HEK293 (cell line): ENCODE measurements at regions not wholly inside any gene's neighbourhood (a gene's known extent, or its start where the extent isn't known, plus 50 kb on each side); places are given as distances from the start of the nearest gene placed in this dataset.
A peak's percentile ranks its signal among the peaks of the same experiment; 100 is the strongest.
"Not testable (repeated sequence)": the region's sequence is repeated elsewhere in the genome, so short reads cannot be mapped to it uniquely, and the experiment has no call there.

Experiments
- CTCF ChIA-PET: fragments of 350-600 bp; formaldehyde crosslinking; extraction: SDS; loops from one replicate; lab custom pipeline; 2021; ENCODE audit warnings: antibody characterized with exemption; lab: Yijun Ruan, JAX
- POLR2A ChIA-PET: fragments of 300-600 bp; formaldehyde crosslinking; extraction: SDS; loops from one replicate; lab custom pipeline; 2020; ENCODE audit warnings: antibody characterized with exemption, inconsistent platforms; lab: Yijun Ruan, JAX
- H3K27ac ChIP-seq: fragments of 200-500 bp; sonication (Bioruptor generic); 2 replicates; pipeline ENCODE4 v1.5.1; 2014; ENCODE audit warnings: low read depth, low read length, control low read depth, inconsistent platforms; ENCODE audit errors: extremely low read depth
- H3K36me3 ChIP-seq, 2 experiments: fragments of 200-500 bp in 1 of 2; sonication (Bioruptor generic) in 1 of 2; 1 replicate in 1 of 2; 2 replicates in 1 of 2; pipeline ENCODE4 v1.5.1; 2014 to 2017; ENCODE audit warnings: inconsistent platforms in 2 of 2, low read length in 2 of 2; ENCODE audit not compliant: control insufficient read depth in 2 of 2, insufficient read depth in 1 of 2
- H3K4me1 ChIP-seq: fragments of 200-500 bp; sonication (Bioruptor generic); 2 replicates; pipeline ENCODE4 v1.5.1; 2014; ENCODE audit warnings: mild to moderate bottlenecking, low read length, inconsistent platforms; ENCODE audit not compliant: control insufficient read depth, insufficient read depth
- H3K4me3 ChIP-seq: 2 replicates; pipeline ENCODE4 v1.5.1; 2011; ENCODE audit warnings: low read depth, mild to moderate bottlenecking, control low read depth, low read length, moderate library complexity
- H3K9me3 ChIP-seq: fragments of 200-500 bp; sonication (Bioruptor generic); 2 replicates; pipeline ENCODE4 v1.5.1; 2014; ENCODE audit warnings: low read depth, low read length, inconsistent platforms; ENCODE audit not compliant: control insufficient read depth, insufficient read depth
- ATF2 ChIP-seq: fragments of 450-650 bp; formaldehyde crosslinking; IDR thresholded peaks from 2 replicates; pipeline ENCODE4 v1.5.1; 2016; ENCODE audit warnings: missing biosample characterization, missing genetic modification characterization, low read depth
- GLIS1 ChIP-seq: fragments of 450-650 bp; formaldehyde crosslinking; IDR thresholded peaks from 2 replicates; pipeline ENCODE4 v1.5.1; 2016; ENCODE audit warnings: missing biosample characterization, missing genetic modification characterization
- TCF7L2 ChIP-seq: IDR thresholded peaks from 2 replicates; pipeline ENCODE4 v1.6.1; 2011; ENCODE audit warnings: low read depth, mild to moderate bottlenecking, inconsistent platforms, low read length, moderate library complexity, borderline replicate concordance
- ZBTB10 ChIP-seq: fragments of 450-650 bp; formaldehyde crosslinking; IDR thresholded peaks from 2 replicates; pipeline ENCODE4 v1.5.1; 2016; ENCODE audit warnings: missing biosample characterization, missing genetic modification characterization
- ZBTB17 ChIP-seq: fragments of 450-650 bp; formaldehyde crosslinking; IDR thresholded peaks from 2 replicates; pipeline ENCODE4 v1.5.1; 2016; ENCODE audit warnings: missing biosample characterization, missing genetic modification characterization
- ZBTB21 ChIP-seq: fragments of 450-650 bp; formaldehyde crosslinking; IDR thresholded peaks from 2 replicates; pipeline ENCODE4 v1.5.1; 2017; ENCODE audit warnings: missing biosample characterization, missing genetic modification characterization
- ZNF335 ChIP-seq: fragments of 450-650 bp; formaldehyde crosslinking; conservative IDR thresholded peaks from 2 replicates; pipeline ENCODE4 v1.5.1; 2016; ENCODE audit warnings: missing biosample characterization, missing genetic modification characterization
- ZSCAN4 ChIP-seq: fragments of 450-650 bp; formaldehyde crosslinking; IDR thresholded peaks from 2 replicates; pipeline ENCODE4 v1.5.1; 2017; ENCODE audit warnings: missing biosample characterization, missing genetic modification characterization
- TF ChIP-seq, protein P1 (sequence below): fragments of 450-650 bp; formaldehyde crosslinking; IDR thresholded peaks from 2 replicates; pipeline ENCODE4 v1.5.1; 2017; ENCODE audit warnings: missing biosample characterization, missing genetic modification characterization
- TF ChIP-seq, protein P2 (sequence below): fragments of 450-650 bp; formaldehyde crosslinking; IDR thresholded peaks from 2 replicates; pipeline ENCODE4 v1.5.1; 2017; ENCODE audit warnings: missing biosample characterization, missing genetic modification characterization

DNA sequence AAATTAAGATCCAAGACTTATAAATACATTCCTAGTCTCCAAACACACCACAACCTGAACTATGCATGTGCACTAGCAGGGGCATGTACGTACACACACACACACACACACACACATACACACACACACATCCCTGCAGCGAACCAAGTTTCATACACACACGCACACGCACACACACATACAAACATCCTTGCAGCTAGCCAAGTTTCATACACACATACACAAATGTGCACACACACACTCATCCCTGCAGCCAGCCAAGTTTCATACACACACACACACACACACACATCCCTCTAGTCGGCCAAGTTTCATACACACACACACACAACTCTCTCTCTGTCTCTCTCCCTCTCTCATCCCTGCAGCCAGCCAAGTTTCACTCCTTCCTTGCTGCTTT lies 82.7 kb upstream of the WIPF3 start (continued):
- no peak for TF ChIP-seq TCF7L2
- TF ChIP-seq ZSCAN4 (tag by site-specific recombination), result peak; percentile 97
- peak; percentile 29; the same call in 1 of the 2 replicates for TF ChIP-seq ZBTB17 (tag by site-specific recombination)
- TF ChIP-seq, protein P1, sequence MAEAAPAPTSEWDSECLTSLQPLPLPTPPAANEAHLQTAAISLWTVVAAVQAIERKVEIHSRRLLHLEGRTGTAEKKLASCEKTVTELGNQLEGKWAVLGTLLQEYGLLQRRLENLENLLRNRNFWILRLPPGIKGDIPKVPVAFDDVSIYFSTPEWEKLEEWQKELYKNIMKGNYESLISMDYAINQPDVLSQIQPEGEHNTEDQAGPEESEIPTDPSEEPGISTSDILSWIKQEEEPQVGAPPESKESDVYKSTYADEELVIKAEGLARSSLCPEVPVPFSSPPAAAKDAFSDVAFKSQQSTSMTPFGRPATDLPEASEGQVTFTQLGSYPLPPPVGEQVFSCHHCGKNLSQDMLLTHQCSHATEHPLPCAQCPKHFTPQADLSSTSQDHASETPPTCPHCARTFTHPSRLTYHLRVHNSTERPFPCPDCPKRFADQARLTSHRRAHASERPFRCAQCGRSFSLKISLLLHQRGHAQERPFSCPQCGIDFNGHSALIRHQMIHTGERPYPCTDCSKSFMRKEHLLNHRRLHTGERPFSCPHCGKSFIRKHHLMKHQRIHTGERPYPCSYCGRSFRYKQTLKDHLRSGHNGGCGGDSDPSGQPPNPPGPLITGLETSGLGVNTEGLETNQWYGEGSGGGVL, result peak; percentile 47
- 0 out of 2 replicates have a peak, but pooled peaks have one; percentile 20 for TF ChIP-seq ZBTB10 (tag by site-specific recombination)
- TF ChIP-seq, all 188 proteins: peak for 10

DNA sequence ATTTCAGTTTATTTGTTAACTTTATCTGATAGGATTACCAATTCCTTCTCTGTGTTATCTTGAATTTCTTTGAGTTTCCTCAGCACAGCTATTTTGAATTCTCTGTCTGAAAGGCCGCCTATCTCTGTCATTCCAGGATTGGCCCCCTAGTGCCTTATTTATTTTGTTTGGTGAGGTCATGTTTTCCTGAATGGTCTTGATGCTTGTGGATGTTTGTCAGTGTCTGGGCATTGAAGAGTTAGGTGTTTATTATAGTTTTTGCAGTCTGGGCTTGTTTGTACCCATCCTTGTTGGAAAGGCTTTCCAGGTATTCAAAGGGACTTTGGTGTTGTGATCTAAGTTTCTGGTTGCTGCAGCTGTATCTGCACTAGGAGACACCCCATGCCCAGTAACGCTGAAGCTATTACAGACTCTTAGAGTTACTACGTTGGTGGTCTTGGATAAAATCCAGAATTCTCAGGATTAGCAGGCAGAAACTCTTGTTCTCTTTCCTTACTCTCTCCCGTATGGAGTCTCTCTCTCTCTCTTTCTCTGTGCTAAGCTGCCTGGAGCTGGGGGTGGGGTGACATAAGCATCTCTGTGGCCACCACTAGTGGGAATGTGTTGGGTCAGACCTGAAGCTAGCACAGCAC lies 76.7 kb upstream of the WIPF3 start:
- POLR2A ChIA-PET, H3K4me3 ChIP-seq, H3K4me1 ChIP-seq: not testable (repeated sequence)
- 0 out of 2 replicates have a peak, but pooled peaks have one; percentile 7 for TF ChIP-seq ZBTB21 (tag by site-specific recombination)
- TF ChIP-seq, protein P1, result 0 out of 2 replicates have a peak, but pooled peaks have one; percentile 42
- TF ChIP-seq GLIS1 (tag by site-specific recombination), result peak; percentile 68
- TF ChIP-seq ZNF335 (tag by site-specific recombination), result peak; percentile 45
- peak; percentile 50; the same call in 1 of the 2 replicates for TF ChIP-seq ATF2 (tag by site-specific recombination)
- TF ChIP-seq, protein P2, sequence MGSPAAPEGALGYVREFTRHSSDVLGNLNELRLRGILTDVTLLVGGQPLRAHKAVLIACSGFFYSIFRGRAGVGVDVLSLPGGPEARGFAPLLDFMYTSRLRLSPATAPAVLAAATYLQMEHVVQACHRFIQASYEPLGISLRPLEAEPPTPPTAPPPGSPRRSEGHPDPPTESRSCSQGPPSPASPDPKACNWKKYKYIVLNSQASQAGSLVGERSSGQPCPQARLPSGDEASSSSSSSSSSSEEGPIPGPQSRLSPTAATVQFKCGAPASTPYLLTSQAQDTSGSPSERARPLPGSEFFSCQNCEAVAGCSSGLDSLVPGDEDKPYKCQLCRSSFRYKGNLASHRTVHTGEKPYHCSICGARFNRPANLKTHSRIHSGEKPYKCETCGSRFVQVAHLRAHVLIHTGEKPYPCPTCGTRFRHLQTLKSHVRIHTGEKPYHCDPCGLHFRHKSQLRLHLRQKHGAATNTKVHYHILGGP, result peak; percentile 87
- TF ChIP-seq, all 188 proteins: peak for 6; not testable (repeated sequence) for 182
- CTCF ChIA-PET, result interaction anchor here (1.1 kb wide), 1 partner anchor 94 kb away, joined by 6 read pairs; no protein-coding TSS in a partner anchor
- not testable (repeated sequence) for H3K27ac ChIP-seq, H3K9me3 ChIP-seq, H3K36me3 ChIP-seq
